H1 (cell line): ENCODE measurements at regions not wholly inside any gene's neighbourhood (a gene's known extent, or its start where the extent isn't known, plus 50 kb on each side); places are given as distances from the start of the nearest gene placed in this dataset.

ENCODE experiments used
- CTCF ChIA-PET: fragments of 300-600 bp; sonication (Branson Sonifier 250); formaldehyde crosslinking; loops from one replicate; lab custom pipeline; 2021; ENCODE audit not compliant: partially characterized antibody; lab: Charles Lee
- POLR2A ChIA-PET: fragments of 300-600 bp; sonication (Branson Sonifier 250); formaldehyde crosslinking; loops from one replicate; lab custom pipeline; 2021; ENCODE audit warnings: inconsistent platforms; ENCODE audit not compliant: partially characterized antibody; lab: Charles Lee
- DNase-seq, 2 experiments: peaks; one replicate each; pipeline versions ENCODE4 v3.0.0 to v3.0.0-alpha.2; 2010 to 2022; ENCODE audit warnings: low spot score in 2 of 2, low read depth in 1 of 2, mixed read lengths in 1 of 2
- FAIRE-seq: peaks from 2 replicates; lab custom pipeline; 2011; peaks lifted over from hg19 to GRCh38; lab: Jason Lieb, UNC
- H2AFZ ChIP-seq: 2 replicates; pipeline ENCODE4 v1.8.1; 2012; ENCODE audit warnings: low read length, inconsistent platforms
- H2AK5ac ChIP-seq: 2 replicates; pipeline ENCODE4 v1.6.1; 2013; ENCODE audit warnings: low read depth, low read length
- H2BK120ac ChIP-seq: replicated peaks from 2 replicates; pipeline ENCODE3; 2013; ENCODE audit warnings: low read depth, low read length, inconsistent platforms
- H2BK12ac ChIP-seq: 2 replicates; pipeline ENCODE4 v1.6.1; 2013; ENCODE audit warnings: low read depth, low read length
- H2BK15ac ChIP-seq: 2 replicates; pipeline ENCODE4 v1.6.1; 2013; ENCODE audit warnings: low read length
- H2BK20ac ChIP-seq: 2 replicates; pipeline ENCODE4 v1.6.1; 2013; ENCODE audit warnings: low read length
- H2BK5ac ChIP-seq: 2 replicates; pipeline ENCODE4 v1.6.1; 2013; ENCODE audit warnings: low read depth, low read length
- H3K14ac ChIP-seq: 2 replicates; pipeline ENCODE4 v1.6.1; 2013; ENCODE audit warnings: inconsistent platforms; ENCODE audit not compliant: insufficient read length
- H3K18ac ChIP-seq: 2 replicates; pipeline ENCODE4 v1.6.1; 2013; ENCODE audit warnings: low read length; ENCODE audit errors: extremely low read depth
- H3K23ac ChIP-seq: 2 replicates; pipeline ENCODE4 v1.6.1; 2013; ENCODE audit warnings: inconsistent platforms; ENCODE audit not compliant: insufficient read length
- H3K23me2 ChIP-seq: 2 replicates; pipeline ENCODE4 v1.6.1; 2013; ENCODE audit warnings: low read depth, low read length
- H3K27ac ChIP-seq: 2 replicates; pipeline ENCODE4 v1.6.1; 2011; ENCODE audit warnings: low read depth, low read length, inconsistent platforms
- H3K27me3 ChIP-seq, 4 experiments: replicated peaks in 1 of 4; 1 replicate in 1 of 4; 2 replicates in 3 of 4; pipeline versions ENCODE4 v1.6.1 to v1.8.1; 2011 to 2013; ENCODE audit warnings: low read length in 3 of 4, mild to moderate bottlenecking in 3 of 4, inconsistent platforms in 2 of 4, mixed read lengths in 2 of 4, moderate library complexity in 1 of 4; ENCODE audit not compliant: control insufficient read depth in 3 of 4, insufficient read depth in 3 of 4; ENCODE audit errors: extremely low read depth in 1 of 4
- H3K36me3 ChIP-seq, 4 experiments: 2 replicates each; pipeline versions ENCODE4 v1.6.1 to v1.8.1; 2011 to 2013; ENCODE audit warnings: mild to moderate bottlenecking in 4 of 4, low read length in 3 of 4, moderate library complexity in 2 of 4, control low read depth in 1 of 4, inconsistent platforms in 1 of 4; ENCODE audit not compliant: insufficient read depth in 4 of 4, control insufficient read depth in 2 of 4
- H3K4ac ChIP-seq: replicated peaks from 2 replicates; pipeline ENCODE3; 2013; ENCODE audit warnings: low read length, low read depth, mixed read lengths, inconsistent platforms; ENCODE audit not compliant: insufficient read length
- H3K4me1 ChIP-seq, 4 experiments: replicated peaks in 1 of 4; 1 replicate in 1 of 4; 2 replicates in 3 of 4; pipeline versions ENCODE4 v1.6.1 to v1.8.1; 2011 to 2013; ENCODE audit warnings: low read length in 3 of 4, inconsistent platforms in 2 of 4, mixed read lengths in 1 of 4; ENCODE audit not compliant: insufficient read depth in 4 of 4, control insufficient read depth in 3 of 4
- H3K4me2 ChIP-seq, 2 experiments: 2 replicates each; pipeline versions ENCODE4 v1.6.1 to v1.8.1; 2011 to 2013; ENCODE audit warnings: low read depth in 2 of 2, low read length in 2 of 2, control low read depth in 1 of 2, inconsistent platforms in 1 of 2, mild to moderate bottlenecking in 1 of 2; ENCODE audit not compliant: insufficient read depth in 1 of 2
- H3K4me3 ChIP-seq, 4 experiments: fragments of 200-600, 300-600 bp in 1 of 4; sonication (generic), shearing (Covaris generic), sonication (Bioruptor Twin) in 1 of 4; 2 replicates each; pipeline versions ENCODE4 v1.5.1 to v1.8.1; 2011 to 2016; ENCODE audit warnings: low read length in 4 of 4, low read depth in 3 of 4, control low read depth in 2 of 4, inconsistent platforms in 2 of 4, mild to moderate bottlenecking in 2 of 4, mixed read lengths in 1 of 4, moderate library complexity in 1 of 4; ENCODE audit not compliant: insufficient read depth in 2 of 4; ENCODE audit errors: extremely low read depth in 1 of 4
- H3K56ac ChIP-seq: replicated peaks from 2 replicates; pipeline ENCODE3; 2013; ENCODE audit warnings: low read depth, mild to moderate bottlenecking, mixed read lengths, low read length, inconsistent platforms; ENCODE audit not compliant: insufficient read length
- H3K79me1 ChIP-seq: 2 replicates; pipeline ENCODE4 v1.6.1; 2013; ENCODE audit warnings: low read depth, low read length, control low read depth
- H3K79me2 ChIP-seq, 2 experiments: 2 replicates each; pipeline versions ENCODE4 v1.6.1 to v1.8.1; 2012 to 2013; ENCODE audit warnings: low read length in 2 of 2, mild to moderate bottlenecking in 2 of 2, inconsistent platforms in 1 of 2; ENCODE audit not compliant: insufficient read depth in 2 of 2, control insufficient read depth in 1 of 2
- H3K9ac ChIP-seq, 4 experiments: replicated peaks in 1 of 4; 1 replicate in 1 of 4; 2 replicates in 3 of 4; pipeline versions ENCODE4 v1.6.1 to v1.8.1; 2011 to 2013; ENCODE audit warnings: low read depth in 3 of 4, low read length in 3 of 4, control low read depth in 2 of 4, mild to moderate bottlenecking in 2 of 4, moderate library complexity in 2 of 4, inconsistent platforms in 1 of 4; ENCODE audit errors: extremely low read depth in 1 of 4
- H3K9me3 ChIP-seq, 2 experiments: 2 replicates each; pipeline versions ENCODE4 v1.6.1 to v1.8.1; 2012 to 2013; ENCODE audit warnings: mild to moderate bottlenecking in 2 of 2, moderate library complexity in 2 of 2, control low read depth in 1 of 2, inconsistent platforms in 1 of 2, low read depth in 1 of 2, low read length in 1 of 2, mixed read lengths in 1 of 2; ENCODE audit not compliant: insufficient read depth in 2 of 2
- H4K20me1 ChIP-seq, 2 experiments: replicated peaks in 1 of 2; 2 replicates each; pipeline versions ENCODE3 to v1.8.1; 2011 to 2013; ENCODE audit warnings: inconsistent platforms in 2 of 2, low read length in 2 of 2, mild to moderate bottlenecking in 1 of 2; ENCODE audit not compliant: insufficient read depth in 2 of 2, control insufficient read depth in 1 of 2
- H4K5ac ChIP-seq: 2 replicates; pipeline ENCODE4 v1.6.1; 2013; ENCODE audit warnings: low read length, low read depth, mixed read lengths, inconsistent platforms; ENCODE audit not compliant: insufficient read length
- H4K8ac ChIP-seq: 2 replicates; pipeline ENCODE4 v1.8.0; 2013; ENCODE audit warnings: mild to moderate bottlenecking, moderate library complexity, low read length, inconsistent platforms; ENCODE audit not compliant: insufficient read depth; ENCODE audit errors: extremely low read depth
- H4K91ac ChIP-seq: replicated peaks from 2 replicates; pipeline ENCODE3; 2013; ENCODE audit warnings: low read length, mixed read lengths, inconsistent platforms; ENCODE audit not compliant: insufficient read length
- BRCA1 ChIP-seq: IDR thresholded peaks from 2 replicates; pipeline ENCODE4 v1.6.1; 2012; ENCODE audit warnings: low read depth, low read length, improper control_type of control experiment
- CEBPB ChIP-seq: IDR thresholded peaks from 2 replicates; pipeline ENCODE4 v1.6.1; 2012; ENCODE audit warnings: low read depth, low read length
- CHD1 ChIP-seq: IDR thresholded peaks from 2 replicates; pipeline ENCODE4 v1.6.1; 2012; ENCODE audit warnings: low read depth, low read length, improper control_type of control experiment
- CTBP2 ChIP-seq: IDR thresholded peaks from 2 replicates; pipeline ENCODE4 v1.7.0; 2011; ENCODE audit warnings: borderline replicate concordance, mild to moderate bottlenecking, moderate library complexity, mixed read lengths, low read length; ENCODE audit not compliant: insufficient read depth, insufficient read length
- EP300 ChIP-seq, 2 experiments: IDR thresholded peaks; 1 replicate in 1 of 2; 2 replicates in 1 of 2; pipeline ENCODE4 v1.6.1; 2011 to 2012; ENCODE audit warnings: low read depth in 2 of 2, low read length in 2 of 2, mild to moderate bottlenecking in 2 of 2, borderline replicate concordance in 1 of 2, inconsistent platforms in 1 of 2, moderate library complexity in 1 of 2
- GABPA ChIP-seq: IDR thresholded peaks from 2 replicates; pipeline ENCODE4 v1.6.1; 2011; ENCODE audit warnings: mild to moderate bottlenecking, low read length, moderate library complexity, borderline replicate concordance; ENCODE audit not compliant: insufficient read depth
- HDAC2 ChIP-seq, 2 experiments: fragments of 300-600 bp in 1 of 2; sonication (generic) in 1 of 2; IDR thresholded peaks; 2 replicates each; pipeline ENCODE4 v1.6.1; 2011 to 2012; ENCODE audit warnings: low read depth in 2 of 2, low read length in 2 of 2, mild to moderate bottlenecking in 2 of 2, moderate library complexity in 2 of 2, borderline replicate concordance in 1 of 2, inconsistent platforms in 1 of 2
- KDM1A ChIP-seq: fragments of 200-600, 300-600 bp; sonication (generic); IDR thresholded peaks from 2 replicates; pipeline ENCODE4 v1.7.1; 2016; ENCODE audit warnings: mild to moderate bottlenecking, low read length, borderline replicate concordance
- KDM5A ChIP-seq: fragments of 200-600 bp; IDR thresholded peaks from 2 replicates; pipeline ENCODE4 v1.7.1; 2012; ENCODE audit warnings: mild to moderate bottlenecking, low read length, inconsistent platforms, mixed read lengths
- PHF8 ChIP-seq: fragments of 200-600 bp; sonication (generic); conservative IDR thresholded peaks from 2 replicates; pipeline ENCODE4 v1.7.1; 2012; ENCODE audit warnings: low read depth, mild to moderate bottlenecking, inconsistent platforms, low read length, moderate library complexity
- SP1 ChIP-seq: IDR thresholded peaks from 2 replicates; pipeline ENCODE4 v1.6.1; 2011; ENCODE audit warnings: low read depth, low read length
- SRF ChIP-seq: IDR thresholded peaks from 2 replicates; pipeline ENCODE4 v1.6.1; 2011; ENCODE audit warnings: mild to moderate bottlenecking, low read depth, low read length, moderate library complexity
- TEAD4 ChIP-seq: IDR thresholded peaks from 2 replicates; pipeline ENCODE4 v1.6.1; 2012; ENCODE audit warnings: low read depth, low read length, inconsistent platforms, mixed read lengths
- WGBS, 2 experiments: shearing (Covaris generic) in 1 of 2; methylation state at CpG; one replicate each; pipeline versions ENCODE4 v1.1.6 to v1.1.7; 2013 to 2015; ENCODE audit warnings: low lambda C conversion rate in 2 of 2, mixed read lengths in 2 of 2, inconsistent platforms in 1 of 2, low coverage in 1 of 2, missing lambda C conversion rate in 1 of 2; ENCODE audit not compliant: insufficient replicate concordance in 2 of 2, insufficient coverage in 1 of 2, insufficient read length in 1 of 2; ENCODE audit errors: extremely low coverage in 1 of 2, missing lambda C conversion rate in 1 of 2; 5-methylcytosine and 5-hydroxymethylcytosine counted together
- TF ChIP-seq, protein P1 (sequence below): IDR thresholded peaks from 2 replicates; pipeline ENCODE4 v1.6.1; 2011; ENCODE audit warnings: low read depth, mild to moderate bottlenecking, low read length; ENCODE audit not compliant: insufficient read depth

DNA sequence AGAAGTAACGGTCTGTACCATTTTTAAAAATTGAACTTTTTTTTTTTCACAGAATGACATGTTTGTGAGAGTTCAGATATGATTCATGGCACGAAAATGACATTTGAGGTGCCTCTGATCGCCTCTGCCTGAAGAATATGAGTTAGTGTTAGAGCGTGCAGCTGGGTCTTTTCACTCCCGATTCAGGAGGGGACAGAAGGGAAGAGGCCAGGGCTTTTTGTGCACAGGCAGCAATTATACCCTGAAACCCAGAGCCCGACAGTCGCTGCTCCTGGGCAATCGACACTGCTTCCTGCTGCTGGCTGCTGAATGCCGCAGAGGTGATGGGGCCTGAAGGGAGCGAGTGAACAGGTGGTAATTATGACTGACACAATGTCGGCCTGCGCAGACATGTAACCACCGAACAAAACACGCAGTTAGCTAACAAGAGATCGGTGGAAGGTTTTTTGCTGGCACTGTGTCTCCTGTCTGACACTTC is 652.0 kb upstream of the NOX3 start:
- H2BK120ac ChIP-seq, result no peak overlapping the region
- no peaks in the 10 kb centered on the region for H3K36me3 ChIP-seq
- no peak for FAIRE-seq
- no peak overlapping the region for H2AK5ac ChIP-seq
- H3K9ac ChIP-seq, result no peak overlapping the region
- no peak overlapping the region for H4K5ac ChIP-seq
- no peak overlapping the region for H2BK20ac ChIP-seq
- H2BK12ac ChIP-seq, result no peak overlapping the region
- no peaks in the 10 kb centered on the region for H3K4me1 ChIP-seq
- no peaks in the 10 kb centered on the region for H3K9me3 ChIP-seq
- H3K4me3 ChIP-seq, result no peak overlapping the region
- H2BK5ac ChIP-seq, result no peak overlapping the region
- no peaks in the 10 kb centered on the region for H3K79me1 ChIP-seq
- WGBS, 2 experiments, result 92% methylated on average over 15 of the region's 15 CpGs; no CpG with 5 or more reads in 1 of the 2 experiments
- H2AFZ ChIP-seq, result no peak overlapping the region
- H4K20me1 ChIP-seq, result no peaks in the 10 kb centered on the region
- TF ChIP-seq CHD1, result no peak
- TF ChIP-seq CEBPB, result no peak
- no peak for TF ChIP-seq BRCA1
- TF ChIP-seq TEAD4, result no peak
- TF ChIP-seq GABPA, result no peak
- no peak for TF ChIP-seq SP1
- no peak for TF ChIP-seq SRF
- no peak for TF ChIP-seq KDM1A
- no peak for TF ChIP-seq EP300 (IDR thresholded peaks at IDR 0.05; ENCODE audit: borderline replicate concordance in 1 of 2, low read depth in 2 of 2, low read length in 2 of 2)
- TF ChIP-seq, protein P1, sequence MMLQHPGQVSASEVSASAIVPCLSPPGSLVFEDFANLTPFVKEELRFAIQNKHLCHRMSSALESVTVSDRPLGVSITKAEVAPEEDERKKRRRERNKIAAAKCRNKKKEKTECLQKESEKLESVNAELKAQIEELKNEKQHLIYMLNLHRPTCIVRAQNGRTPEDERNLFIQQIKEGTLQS, result no peak
- TF ChIP-seq PHF8, result no peak
- no peak for TF ChIP-seq KDM5A
- no peak for TF ChIP-seq CTBP2
- TF ChIP-seq HDAC2 (IDR thresholded peaks at IDR 0.05; ENCODE audit: borderline replicate concordance in 1 of 2, low read depth in 2 of 2, low read length in 2 of 2), result no peak
- TF ChIP-seq, all 59 proteins: peak for 0
- CTCF ChIA-PET, result interaction anchor here (0.9 kb wide), 1 partner anchor 120 kb away, joined by 4 read pairs; no protein-coding TSS in a partner anchor
- H3K23me2 ChIP-seq, result no peaks in the 10 kb centered on the region
- DNase-seq, result no peak
- no peaks in the 10 kb centered on the region for H3K27me3 ChIP-seq
- H4K8ac ChIP-seq, result no peak overlapping the region
- POLR2A ChIA-PET, result no interaction called here
- H3K4me2 ChIP-seq, result no peak overlapping the region
- no peak overlapping the region for H3K27ac ChIP-seq
- H3K56ac ChIP-seq, result no peak overlapping the region
- H4K91ac ChIP-seq, result no peak overlapping the region
- no peak overlapping the region for H3K18ac ChIP-seq
- H3K14ac ChIP-seq, result no peak overlapping the region
- no peak overlapping the region for H3K4ac ChIP-seq
- no peak overlapping the region for H3K23ac ChIP-seq
- no peaks in the 10 kb centered on the region for H3K79me2 ChIP-seq
- H2BK15ac ChIP-seq, result no peak overlapping the region
